ENCODE measurements at regions not wholly inside any gene's neighbourhood (a gene's known extent, or its start where the extent isn't known, plus 50 kb on each side); places are given as distances from the start of the nearest gene placed in this dataset.

DNA sequence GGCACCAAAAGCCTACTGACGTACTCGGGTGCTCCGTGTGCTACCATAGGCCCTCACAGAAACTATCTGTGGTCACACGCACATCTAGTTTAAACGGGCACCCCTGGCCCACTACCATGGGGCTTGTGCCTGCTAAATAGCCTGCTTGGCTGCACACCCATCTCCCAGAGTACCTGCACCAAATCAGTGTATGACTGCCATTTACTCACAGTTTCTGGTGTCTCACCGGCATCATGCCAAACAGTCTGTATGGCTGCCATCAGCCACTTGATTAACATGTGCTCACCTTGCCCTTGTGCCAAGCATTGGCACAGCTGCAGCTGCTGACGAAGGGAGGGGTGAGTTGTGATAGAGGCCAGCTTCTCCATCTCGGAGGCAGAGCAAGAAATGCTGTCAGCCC, 232.7 kb downstream of the IGSF11 start:
- H3K9me3 ChIP-seq, result no peaks in the 10 kb centered on the region
- H3K36me3 ChIP-seq (replicated peaks in 1 of 2; ENCODE audit: control insufficient read depth in 1 of 2, insufficient read depth in 2 of 2, low read length in 1 of 2), result no peaks in the 10 kb centered on the region
- no peak overlapping the region for H3K27ac ChIP-seq (ENCODE audit: low read depth in 2 of 2, low read length in 1 of 2)
- no peak overlapping the region for H2AFZ ChIP-seq (ENCODE audit: low read depth)
- no peak for DNase-seq
- H3K4me2 ChIP-seq, result no peak overlapping the region
- H3K27me3 ChIP-seq (ENCODE audit: insufficient read depth), result no peaks in the 10 kb centered on the region
- TF ChIP-seq FOXJ3 (CRISPR knock-in tag; IDR thresholded peaks at IDR 0.05), result no peak
- TF ChIP-seq NRF1 (IDR thresholded peaks at IDR 0.05; ENCODE audit: low read depth, low read length), result no peak
- TF ChIP-seq SMC3 (IDR thresholded peaks at IDR 0.05; ENCODE audit: low read depth, low read length), result no peak
- TF ChIP-seq MXI1 (IDR thresholded peaks at IDR 0.05; ENCODE audit: low read depth, low read length), result no peak
- TF ChIP-seq GABPA (IDR thresholded peaks at IDR 0.05; ENCODE audit: low read depth), result no peak
- TF ChIP-seq RCOR1 (IDR thresholded peaks at IDR 0.05; ENCODE audit: low read length), result no peak
- TF ChIP-seq, protein P1, sequence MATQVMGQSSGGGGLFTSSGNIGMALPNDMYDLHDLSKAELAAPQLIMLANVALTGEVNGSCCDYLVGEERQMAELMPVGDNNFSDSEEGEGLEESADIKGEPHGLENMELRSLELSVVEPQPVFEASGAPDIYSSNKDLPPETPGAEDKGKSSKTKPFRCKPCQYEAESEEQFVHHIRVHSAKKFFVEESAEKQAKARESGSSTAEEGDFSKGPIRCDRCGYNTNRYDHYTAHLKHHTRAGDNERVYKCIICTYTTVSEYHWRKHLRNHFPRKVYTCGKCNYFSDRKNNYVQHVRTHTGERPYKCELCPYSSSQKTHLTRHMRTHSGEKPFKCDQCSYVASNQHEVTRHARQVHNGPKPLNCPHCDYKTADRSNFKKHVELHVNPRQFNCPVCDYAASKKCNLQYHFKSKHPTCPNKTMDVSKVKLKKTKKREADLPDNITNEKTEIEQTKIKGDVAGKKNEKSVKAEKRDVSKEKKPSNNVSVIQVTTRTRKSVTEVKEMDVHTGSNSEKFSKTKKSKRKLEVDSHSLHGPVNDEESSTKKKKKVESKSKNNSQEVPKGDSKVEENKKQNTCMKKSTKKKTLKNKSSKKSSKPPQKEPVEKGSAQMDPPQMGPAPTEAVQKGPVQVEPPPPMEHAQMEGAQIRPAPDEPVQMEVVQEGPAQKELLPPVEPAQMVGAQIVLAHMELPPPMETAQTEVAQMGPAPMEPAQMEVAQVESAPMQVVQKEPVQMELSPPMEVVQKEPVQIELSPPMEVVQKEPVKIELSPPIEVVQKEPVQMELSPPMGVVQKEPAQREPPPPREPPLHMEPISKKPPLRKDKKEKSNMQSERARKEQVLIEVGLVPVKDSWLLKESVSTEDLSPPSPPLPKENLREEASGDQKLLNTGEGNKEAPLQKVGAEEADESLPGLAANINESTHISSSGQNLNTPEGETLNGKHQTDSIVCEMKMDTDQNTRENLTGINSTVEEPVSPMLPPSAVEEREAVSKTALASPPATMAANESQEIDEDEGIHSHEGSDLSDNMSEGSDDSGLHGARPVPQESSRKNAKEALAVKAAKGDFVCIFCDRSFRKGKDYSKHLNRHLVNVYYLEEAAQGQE (IDR thresholded peaks at IDR 0.05; ENCODE audit: low read depth, low read length), result no peak
- no peaks in the 10 kb centered on the region for H3K79me2 ChIP-seq (ENCODE audit: insufficient read depth)
- POLR2A ChIA-PET, result no interaction called here
- no peaks in the 10 kb centered on the region for H3F3A ChIP-seq (replicated peaks; ENCODE audit: insufficient read depth)
- no peak overlapping the region for H3K4me3 ChIP-seq (ENCODE audit: low read depth in 2 of 2, low read length in 1 of 2)
- H3K4me1 ChIP-seq (ENCODE audit: control insufficient read depth in 1 of 2, insufficient read depth in 2 of 2, low read depth in 1 of 2, low read length in 1 of 2), result no peaks in the 10 kb centered on the region; a peak in 1 of 4 replicates
- no peaks in the 10 kb centered on the region for H4K20me1 ChIP-seq (ENCODE audit: insufficient read depth)
- CTCF ChIA-PET, result interaction anchor here (3.3 kb wide), 1 partner anchor 16 kb away, joined by 12 read pairs; no protein-coding TSS in a partner anchor
- no peaks in the 10 kb centered on the region for H3K9me2 ChIP-seq
- no peak overlapping the region for H3K9ac ChIP-seq
- WGBS (ENCODE audit: low lambda C conversion rate), result 66% methylated on average over 6 of the region's 8 CpGs

DNA sequence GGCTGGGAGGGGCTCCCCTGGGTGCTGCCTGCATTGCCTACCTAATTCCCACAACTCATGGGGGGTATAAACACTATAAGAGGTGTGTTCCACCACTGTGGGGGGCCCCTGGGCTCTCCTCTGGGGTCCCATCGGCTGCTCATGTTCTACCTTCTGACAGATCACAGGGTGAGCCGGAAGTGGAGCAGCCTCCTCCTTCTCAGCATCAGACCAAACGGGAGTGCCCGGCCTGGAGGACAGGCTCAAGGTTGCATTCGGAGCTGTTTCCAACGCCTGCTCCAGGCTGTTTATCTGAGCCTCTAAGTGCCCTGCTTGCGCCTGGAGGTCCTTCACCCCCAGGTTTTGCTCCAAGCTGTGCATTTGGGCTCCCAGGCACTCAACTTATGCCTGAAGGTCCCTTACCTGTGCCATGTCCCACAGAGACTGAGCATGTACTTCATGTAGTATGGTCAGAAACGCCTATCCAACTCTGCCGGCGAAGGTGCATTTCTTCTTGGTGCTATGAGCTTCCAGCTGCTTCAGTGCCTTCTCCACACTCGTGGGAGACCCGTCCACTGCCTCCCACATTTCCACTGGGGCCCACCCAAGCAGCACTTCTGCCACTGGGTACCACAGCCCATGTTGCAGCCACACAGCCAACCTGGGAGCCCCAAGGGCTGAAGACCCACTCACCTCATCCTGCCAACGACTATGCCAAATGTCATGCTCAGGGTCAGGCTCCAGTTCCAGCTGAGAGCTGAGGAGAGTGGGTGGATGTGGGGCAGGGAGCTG, 232.1 kb downstream of the IGSF11 start:
- 52% methylated on average over 11 of the region's 13 CpGs for WGBS (ENCODE audit: low lambda C conversion rate)
- ChIA-PET POLR2A (no interaction called here), CTCF (interaction anchor here (3.3 kb wide), 1 partner anchor 15 kb away, joined by 12 read pairs; no protein-coding TSS in a partner anchor)

More for the DNA sequence above, 232.1 kb downstream of the IGSF11 start:
- no peak for TF ChIP-seq TEAD4 (IDR thresholded peaks at IDR 0.05; ENCODE audit: borderline replicate concordance, insufficient read depth)
- TF ChIP-seq TAF1 (IDR thresholded peaks at IDR 0.05; ENCODE audit: borderline replicate concordance, low read depth, low read length), result no peak
- TF ChIP-seq JUND (IDR thresholded peaks at IDR 0.05), result no peak
- TF ChIP-seq, protein P2, sequence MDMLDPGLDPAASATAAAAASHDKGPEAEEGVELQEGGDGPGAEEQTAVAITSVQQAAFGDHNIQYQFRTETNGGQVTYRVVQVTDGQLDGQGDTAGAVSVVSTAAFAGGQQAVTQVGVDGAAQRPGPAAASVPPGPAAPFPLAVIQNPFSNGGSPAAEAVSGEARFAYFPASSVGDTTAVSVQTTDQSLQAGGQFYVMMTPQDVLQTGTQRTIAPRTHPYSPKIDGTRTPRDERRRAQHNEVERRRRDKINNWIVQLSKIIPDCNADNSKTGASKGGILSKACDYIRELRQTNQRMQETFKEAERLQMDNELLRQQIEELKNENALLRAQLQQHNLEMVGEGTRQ (IDR thresholded peaks at IDR 0.05; ENCODE audit: borderline replicate concordance, low read depth, low read length), result no peak
- no peak for TF ChIP-seq SMC3 (IDR thresholded peaks at IDR 0.05; ENCODE audit: low read depth, low read length)
- TF ChIP-seq RCOR1 (IDR thresholded peaks at IDR 0.05; ENCODE audit: low read length), result no peak
- TF ChIP-seq ELF1 (IDR thresholded peaks at IDR 0.05), result no peak
- no peak for TF ChIP-seq GABPA (IDR thresholded peaks at IDR 0.05; ENCODE audit: low read depth)
- Histone ChIP-seq H3K9me2 (no peaks in the 10 kb centered on the region), H3F3A (replicated peaks; ENCODE audit: insufficient read depth) (no peaks in the 10 kb centered on the region), H3K4me2 (no peak overlapping the region), H3K79me2 (ENCODE audit: insufficient read depth) (no peaks in the 10 kb centered on the region), H3K4me3 (ENCODE audit: low read depth in 2 of 2, low read length in 1 of 2) (no peak overlapping the region), H3K4me1 (ENCODE audit: control insufficient read depth in 1 of 2, insufficient read depth in 2 of 2, low read depth in 1 of 2, low read length in 1 of 2) (no peaks in the 10 kb centered on the region; a peak in 1 of 4 replicates), H3K36me3 (replicated peaks in 1 of 2; ENCODE audit: control insufficient read depth in 1 of 2, insufficient read depth in 2 of 2, low read length in 1 of 2) (no peaks in the 10 kb centered on the region), H3K9me3 (no peaks in the 10 kb centered on the region), H3K9ac (no peak overlapping the region), H4K20me1 (ENCODE audit: insufficient read depth) (no peaks in the 10 kb centered on the region), H3K27me3 (ENCODE audit: insufficient read depth) (no peaks in the 10 kb centered on the region), H3K27ac (ENCODE audit: low read depth in 2 of 2, low read length in 1 of 2) (no peak overlapping the region), H2AFZ (ENCODE audit: low read depth) (no peak overlapping the region)
- DNase-seq, result no peak
